GM21529 (cell line): ENCODE measurements at regions not wholly inside any gene's neighbourhood (a gene's known extent, or its start where the extent isn't known, plus 50 kb on each side); places are given as distances from the start of the nearest gene placed in this dataset.
A peak's percentile ranks its signal among the peaks of the same experiment; 100 is the strongest.
"Not testable (repeated sequence)": the region's sequence is repeated elsewhere in the genome, so short reads cannot be mapped to it uniquely, and the experiment has no call there.

Experiments used
- ATAC-seq: cut with Tn5 transposase; IDR thresholded peaks from one replicate; pipeline ENCODE4 v1.9.1; 2021; ENCODE audit not compliant: unreplicated experiment

DNA sequence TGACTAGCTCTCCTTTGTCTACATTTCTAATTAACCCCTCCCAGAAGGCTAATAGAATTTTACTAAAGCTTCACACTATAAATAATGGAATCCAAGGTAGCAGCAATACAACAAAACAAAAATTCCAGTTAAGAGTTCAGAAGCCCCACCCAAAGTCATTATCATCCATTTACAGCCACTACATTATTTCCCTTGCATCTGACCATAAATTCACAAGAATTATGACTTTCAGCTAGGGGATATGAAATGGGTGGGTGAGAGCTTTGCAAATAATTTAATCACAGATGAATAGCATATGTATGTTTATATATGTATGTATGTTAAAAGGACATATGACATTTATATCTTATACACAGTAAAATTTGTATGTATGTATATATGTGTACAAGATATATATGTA, 65.3 kb upstream of the PTGDR start:
- no peak for ATAC-seq

DNA sequence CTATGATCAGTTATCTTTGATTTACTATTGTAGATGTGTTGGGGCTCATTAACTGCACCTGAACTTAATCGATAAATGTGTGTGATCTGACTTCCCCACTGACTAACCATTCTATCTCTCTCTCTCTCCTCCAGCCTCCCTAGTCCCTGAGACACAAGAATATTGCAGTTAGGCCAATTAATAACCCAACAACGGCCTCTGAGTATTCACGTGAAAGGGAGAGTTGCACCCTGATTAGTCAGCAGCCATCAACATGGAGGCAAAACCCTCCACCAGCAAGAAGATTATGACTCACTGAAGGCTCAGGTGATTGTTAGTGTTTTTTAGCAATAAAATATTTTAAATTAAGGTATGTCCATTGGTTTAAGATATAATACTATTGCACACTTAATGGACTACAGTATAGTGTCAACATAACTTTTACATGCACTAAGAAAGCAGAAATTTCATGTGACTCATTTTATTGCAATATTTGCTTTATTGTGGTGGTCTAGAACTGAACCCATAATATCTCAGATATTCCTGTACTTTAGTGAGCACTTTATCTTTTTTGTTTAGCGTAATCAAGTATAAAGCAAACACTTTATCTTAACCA, 77.1 kb upstream of the PTGDR start:
- no peak for ATAC-seq

DNA sequence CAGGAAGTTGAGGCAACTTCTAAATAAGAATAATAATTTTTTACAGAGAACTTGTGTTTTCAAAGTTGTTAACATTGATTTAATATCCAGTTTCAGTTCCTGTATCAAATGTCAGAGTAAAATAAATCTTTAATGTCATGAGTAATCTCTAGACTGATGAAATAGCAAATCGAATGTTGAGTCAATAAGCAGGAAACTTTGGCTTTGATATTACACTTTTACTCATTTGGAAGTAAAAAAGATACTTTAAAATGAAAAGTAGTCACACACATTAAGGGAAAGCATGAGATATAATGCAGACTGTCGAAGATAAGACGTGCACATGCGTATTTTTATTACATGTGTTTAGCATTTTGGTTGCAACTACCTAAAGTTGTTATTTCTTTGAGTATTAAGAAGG, 78.2 kb upstream of the PTGDR start:
- ATAC-seq = no peak

DNA sequence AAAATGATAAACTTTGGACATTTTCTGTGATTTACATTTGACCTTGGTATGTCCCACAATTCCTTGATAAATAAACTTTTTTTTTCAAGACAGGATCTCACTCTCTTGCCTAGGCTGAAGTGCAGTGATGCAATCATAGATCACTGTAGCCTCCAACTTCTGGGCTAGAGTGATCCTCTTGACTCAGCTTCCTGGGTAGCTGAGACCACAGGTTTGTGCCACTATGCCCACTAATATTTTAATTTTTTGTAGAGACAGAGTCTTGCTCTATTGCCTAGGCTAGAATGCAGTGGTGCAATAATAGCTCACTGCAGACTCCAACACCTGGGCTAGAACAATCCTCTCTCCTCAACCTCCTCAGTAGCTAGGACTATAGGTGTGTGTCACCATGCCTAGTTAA, 79.1 kb upstream of the PTGDR start:
- ATAC-seq = no peak

DNA sequence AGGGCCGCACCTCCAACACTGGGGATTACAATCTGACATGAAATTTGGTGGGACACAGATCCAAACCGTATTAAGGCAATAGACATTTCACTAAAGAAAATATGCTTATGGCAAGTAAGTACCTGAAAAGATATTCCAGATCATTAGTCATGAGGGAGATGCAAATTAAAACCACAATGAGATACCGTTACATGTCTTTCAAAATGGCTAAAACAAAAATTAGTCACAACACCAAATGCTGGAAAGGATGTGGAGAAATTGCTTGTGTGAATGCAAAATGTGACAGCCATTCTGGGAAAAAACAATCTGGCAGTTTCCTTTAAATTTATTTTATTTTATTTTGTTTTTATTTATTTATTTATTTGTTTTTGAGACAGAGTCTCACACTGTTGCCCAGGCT, 82.3 kb upstream of the PTGDR start:
- ATAC-seq = no peak

DNA sequence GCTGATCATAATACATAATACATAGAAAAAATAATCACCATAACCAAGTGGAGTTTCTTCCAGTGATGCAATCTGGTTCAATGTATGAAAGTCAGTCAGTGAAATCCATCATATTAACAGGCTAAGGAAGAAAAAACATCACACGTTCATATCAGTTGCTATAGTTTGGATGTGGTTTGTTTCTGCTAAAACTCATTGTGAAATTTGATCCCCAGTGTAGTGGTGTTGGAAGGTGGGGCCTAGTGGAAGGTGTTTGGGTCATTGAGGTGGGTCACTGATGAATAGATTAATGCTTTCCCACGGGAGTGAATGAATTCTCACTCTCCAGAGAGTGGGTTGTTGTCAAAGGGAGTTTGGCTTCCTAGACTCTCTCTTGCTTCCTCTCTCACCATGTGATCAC, 84.6 kb upstream of the PTGDR start:
- no peak for ATAC-seq

DNA sequence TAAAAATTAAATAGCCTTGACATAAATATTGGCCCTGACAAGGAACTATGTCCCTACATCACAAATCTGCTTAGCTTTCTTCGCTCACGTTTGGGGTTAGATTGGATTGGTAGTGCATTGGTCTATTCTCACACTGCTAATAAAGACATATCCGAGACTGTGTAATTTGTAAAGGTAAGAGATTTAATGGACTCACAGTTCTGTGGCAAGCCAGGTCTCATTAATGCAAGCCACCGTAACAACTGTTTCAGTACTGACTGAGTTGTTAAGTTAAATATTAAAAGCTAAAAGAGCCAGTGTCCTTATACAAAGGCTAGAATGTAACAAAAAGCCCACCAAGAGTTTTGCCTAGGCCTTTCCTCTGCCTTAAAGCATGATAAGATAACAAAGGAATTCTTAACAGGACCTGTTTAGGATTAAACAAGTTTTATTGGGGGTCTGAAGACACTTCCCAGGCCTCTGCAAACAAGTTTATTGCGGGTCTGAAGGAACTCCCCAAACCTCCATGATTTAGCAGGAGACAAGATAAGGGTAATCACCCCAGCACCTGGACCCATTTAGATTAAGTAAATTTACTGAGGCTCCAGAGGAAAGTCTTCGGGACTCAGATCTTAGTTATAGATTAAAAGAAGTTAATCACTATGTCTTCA, 88.2 kb upstream of the PTGDR start:
- no peak for ATAC-seq

DNA sequence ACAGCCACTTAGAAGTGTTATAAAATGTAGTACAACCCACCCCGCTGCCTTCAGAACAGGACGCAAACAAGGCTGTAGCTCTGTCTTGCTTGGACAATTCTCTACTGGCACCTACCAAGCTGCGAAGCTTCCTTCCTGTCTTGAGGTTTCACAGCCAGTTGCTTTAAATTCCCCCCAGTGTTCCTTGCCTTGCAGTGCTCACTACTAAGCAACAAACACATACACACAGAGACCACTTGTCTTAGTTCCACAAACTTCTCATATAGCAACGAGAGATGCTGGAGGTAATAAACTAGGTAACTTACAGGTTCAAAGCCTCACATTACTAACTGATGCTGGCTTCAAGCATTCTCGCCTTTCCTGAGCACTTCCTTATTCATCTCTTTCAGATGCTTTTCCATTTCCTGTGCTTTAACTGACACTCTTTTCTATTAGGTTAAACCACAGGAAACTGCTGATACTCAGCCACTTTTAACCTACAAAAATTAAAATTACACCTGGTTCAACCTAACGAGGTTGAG, 91.5 kb upstream of the PTGDR start:
- peak; percentile 69 for ATAC-seq

DNA sequence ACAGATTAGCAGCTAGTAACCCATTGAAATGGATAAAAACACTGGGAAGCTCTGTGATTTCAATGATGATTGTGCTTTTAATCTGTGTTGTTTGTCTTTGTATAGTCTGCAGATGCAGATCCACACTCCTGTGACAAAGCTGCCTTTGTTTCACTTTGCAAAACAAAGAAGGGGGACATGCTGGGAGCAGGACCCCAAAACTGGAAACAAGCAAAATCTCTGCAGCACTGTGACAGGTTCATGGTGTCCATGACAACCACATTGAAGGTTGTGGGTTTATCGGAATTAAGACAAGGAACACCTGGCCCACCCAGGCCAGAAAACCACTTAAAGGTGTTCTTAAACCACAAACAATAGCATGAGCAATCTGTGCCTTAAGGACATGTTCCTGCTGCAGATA, 95.6 kb upstream of the PTGDR start:
- ATAC-seq = not testable (repeated sequence)

DNA sequence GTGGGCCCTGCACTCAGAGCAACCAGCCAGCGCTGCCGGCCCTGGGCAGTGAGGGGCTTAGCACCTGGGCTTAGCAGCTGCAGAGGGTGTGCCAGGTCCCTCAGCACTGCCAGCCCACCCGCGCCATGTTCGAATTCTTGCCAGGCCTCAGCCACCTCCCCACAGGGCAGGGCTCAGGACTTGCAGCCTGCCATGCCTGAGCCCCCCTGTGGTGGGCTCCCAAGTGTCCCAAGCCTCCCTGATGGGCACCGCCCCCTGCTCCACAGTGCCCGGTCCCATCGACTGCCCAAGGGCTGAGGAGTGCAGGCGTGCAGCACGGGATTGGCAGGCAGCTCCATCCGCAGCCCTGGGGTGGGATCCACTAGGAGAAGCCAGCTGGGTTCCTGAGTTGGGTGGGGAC, 98.0 kb upstream of the NID2 start:
- ATAC-seq = no peak

DNA sequence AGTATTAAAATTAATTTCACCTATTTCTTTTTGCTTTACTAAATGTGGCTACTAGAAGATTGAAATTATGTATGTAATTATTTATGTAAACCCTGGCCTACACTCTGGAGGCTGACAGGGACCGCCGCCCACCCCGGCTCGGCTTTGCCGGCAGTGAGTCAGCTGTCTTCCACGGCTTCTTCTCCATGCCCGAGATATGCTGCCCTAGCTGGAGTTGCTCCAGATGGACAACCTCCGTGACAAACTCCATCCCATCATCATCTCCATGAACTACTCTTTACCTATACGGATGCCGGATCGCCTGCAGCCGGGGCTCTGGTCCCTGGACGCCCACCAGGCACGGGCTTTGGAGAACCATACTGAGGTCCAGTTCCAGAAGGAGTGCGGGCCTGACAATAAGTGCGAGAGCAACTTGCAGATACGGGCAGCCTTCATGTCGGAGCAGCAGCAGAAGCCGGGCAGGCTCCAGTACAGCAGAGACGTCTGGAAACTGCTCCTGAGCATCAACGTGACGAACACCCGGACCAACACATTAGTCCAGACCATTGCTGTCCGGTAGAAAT, 86.9 kb upstream of the NID2 start:
- ATAC-seq = no peak

DNA sequence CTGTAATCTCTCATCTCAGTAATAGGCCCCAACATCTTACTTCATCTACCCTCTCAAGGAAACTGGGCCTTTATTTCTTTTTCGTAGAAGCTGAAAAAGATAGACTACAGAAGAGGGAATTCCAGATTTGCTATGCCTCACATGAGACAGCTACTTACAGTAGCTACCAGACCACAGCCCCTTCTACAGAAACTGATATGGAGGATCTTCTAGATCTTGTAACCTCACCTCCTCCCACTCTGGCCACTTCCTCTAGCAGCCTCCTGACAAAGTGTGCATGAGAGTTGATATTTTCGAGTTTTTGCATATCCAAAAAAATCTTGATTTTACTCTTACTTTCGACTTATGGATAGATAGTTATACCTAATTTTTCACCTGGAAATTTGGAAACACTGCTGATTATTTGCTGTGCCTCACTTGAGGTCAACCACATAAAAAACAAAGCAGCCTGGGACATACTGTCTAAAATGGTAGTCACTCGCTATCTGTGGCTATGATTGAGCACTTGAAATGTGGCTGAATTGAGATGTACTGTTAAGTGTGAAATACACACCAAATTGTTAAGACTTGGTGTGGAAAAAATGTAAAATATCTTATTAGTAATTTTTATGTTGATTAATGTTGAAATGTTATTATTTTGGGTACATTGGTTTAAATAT, 86.3 kb upstream of the NID2 start:
- no peak for ATAC-seq

DNA sequence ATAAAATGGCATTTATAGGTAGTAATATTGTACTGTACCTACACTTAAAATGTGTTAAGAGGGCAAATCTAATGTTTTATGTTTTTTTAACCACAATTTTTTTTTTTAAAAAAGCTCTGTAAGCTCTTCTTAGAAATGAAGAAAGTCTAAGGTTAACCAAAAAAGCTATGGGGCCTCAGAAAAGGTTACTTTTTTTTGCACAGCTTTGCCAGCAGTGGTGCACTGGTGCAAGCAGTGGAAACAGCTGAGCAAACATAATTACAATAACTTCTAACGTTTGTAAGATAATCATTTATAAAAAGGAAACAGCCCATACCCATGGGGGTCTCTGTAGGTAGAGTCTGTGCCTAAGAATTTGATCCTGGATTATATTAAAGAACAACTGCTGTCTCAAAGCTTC, 85.1 kb upstream of the NID2 start:
- ATAC-seq = no peak

DNA sequence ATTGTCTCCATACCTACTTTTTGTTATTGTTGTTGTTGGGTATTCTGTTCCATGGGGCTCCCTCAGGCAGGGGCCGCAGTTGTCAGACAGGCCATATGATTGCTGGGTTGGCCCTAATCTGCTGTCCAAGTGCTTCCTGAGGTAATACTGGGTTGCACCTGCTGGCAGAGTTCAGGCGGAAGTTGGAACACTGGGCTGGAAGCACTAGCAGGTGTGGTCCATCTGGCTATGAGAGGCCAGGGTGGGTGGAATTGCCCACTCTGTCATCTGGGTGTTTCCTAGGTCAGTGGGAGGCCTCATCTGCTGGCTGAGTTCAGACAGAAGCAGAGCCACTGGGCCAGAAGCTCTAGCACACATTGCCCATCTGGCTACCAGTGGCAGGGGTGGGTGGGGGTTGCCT, 81.3 kb upstream of the NID2 start:
- no peak for ATAC-seq

DNA sequence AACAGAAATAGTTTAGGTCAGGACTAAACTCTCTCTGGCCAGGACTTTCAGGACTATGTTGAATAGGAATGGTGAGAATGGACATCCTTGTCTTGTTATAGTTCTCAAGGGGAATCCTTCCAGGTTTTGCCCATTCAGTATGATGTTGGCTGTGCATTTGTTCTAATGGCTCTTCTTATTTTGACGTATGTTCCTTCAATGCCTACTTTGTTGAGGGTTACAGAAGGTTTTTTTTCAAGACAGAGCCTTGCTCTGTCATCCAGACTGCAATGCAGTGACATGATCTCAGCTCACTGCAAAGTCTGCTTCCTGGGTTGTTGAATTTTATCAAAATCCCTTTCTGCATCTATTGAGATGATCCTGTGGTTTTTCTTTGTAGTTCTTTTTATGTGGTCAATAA, 79.5 kb upstream of the NID2 start:
- no peak for ATAC-seq

DNA sequence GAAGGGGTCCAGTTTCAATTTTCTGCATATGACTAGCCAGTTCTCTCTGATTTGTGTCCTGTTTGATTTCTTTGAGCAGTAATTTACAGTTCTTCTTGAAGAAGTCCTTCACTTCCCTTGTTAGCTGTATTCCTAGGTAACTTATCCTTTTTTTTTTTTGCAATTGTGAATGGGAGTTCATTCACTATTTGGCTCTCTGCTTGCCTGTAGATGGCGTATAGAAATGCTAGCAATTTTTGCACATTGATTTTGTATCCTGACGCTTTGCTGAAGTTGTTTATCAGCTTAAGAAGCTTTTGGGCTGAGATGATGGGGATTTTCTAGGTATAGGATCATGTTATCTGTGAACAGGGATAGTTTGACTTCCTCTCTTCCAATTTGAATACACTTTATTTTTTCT, 77.6 kb upstream of the NID2 start:
- no peak for ATAC-seq

DNA sequence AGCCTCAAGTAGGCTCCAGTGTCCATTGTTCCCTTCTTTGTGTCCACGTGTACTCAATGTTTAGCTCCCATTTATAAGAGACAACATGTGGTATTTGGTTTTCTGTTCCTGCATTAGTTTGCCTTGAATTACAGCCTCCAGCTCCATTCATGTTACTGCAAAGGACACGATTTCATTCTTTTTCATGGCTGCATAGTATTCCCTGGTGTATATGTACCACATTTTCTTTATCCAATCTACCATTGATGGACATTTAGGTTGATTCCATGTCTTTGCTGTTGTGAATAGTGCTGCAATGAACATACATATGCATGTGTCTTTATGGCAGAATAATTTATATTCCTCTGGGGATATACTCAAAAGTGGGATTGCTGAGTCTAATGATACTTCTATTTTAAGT, 75.2 kb upstream of the NID2 start:
- ATAC-seq = not testable (repeated sequence)

DNA sequence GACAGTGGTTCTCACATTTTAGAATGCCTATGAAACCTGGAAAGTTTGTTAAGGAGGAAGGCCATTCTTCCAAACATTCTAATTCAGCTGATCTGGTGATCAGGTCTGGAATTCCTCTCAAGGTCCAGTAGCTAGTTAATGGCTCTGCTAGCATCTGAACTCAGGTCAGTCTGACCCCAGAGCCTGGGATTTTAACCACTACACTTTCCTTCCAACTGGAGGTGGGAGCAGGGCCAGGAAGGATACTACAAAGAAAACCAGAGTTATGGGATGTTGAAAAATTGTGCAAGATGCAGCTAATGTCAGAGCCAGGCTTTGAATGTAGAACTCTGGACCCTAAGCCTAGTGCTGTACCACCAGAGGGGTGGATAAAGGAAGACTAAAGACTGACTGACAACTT, 73.6 kb upstream of the NID2 start:
- ATAC-seq = no peak

DNA sequence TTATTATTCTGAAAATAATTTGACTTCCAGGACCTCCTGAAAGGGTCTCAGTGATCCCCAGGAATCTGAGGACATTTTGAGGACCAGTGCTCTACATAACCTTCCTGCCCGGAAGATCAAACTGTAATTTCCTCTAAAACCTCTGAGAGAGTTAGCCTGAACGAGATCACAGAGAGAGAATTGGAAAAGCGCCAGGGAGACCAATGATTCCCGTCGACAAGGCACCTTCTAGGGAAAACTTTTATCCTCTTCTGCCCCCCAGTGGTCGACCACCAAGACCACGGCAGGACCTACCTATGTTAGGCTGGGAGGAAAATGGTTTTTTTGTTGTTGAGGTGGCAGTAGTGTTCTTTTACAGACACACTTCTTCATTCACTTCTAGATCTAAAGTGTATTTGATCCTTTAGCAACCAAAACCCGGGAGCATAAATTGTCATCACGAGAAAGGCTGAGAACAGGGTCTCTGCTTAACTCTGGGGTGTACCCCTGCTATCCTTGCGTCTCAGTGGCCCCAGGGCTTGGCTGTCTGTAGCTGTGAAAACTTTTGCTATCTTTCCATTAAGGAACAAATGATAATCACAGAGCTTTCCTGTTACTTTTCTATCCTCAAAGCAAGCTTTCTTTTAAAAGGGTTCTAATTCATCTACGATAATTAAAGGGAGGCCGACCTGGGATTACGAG, 62.9 kb upstream of the NID2 start:
- no peak for ATAC-seq

DNA sequence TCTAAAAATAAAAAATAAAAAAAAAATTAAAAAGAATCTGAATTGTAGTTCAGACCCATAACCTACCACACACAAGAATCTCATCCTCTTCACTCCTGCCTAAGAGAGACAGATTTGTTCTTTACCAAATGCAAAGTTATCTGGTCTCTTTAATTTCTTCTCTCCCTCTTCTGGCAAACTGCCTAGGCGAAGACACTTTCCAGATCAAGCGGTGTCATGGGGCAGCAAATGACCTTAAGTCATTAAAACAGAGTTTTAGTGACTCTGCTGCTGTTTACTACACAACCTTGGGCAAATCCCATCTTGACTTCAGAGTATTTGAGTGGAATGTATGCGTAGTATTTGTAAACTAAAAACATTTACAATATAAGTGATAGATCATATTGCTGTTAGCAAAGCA, 60.9 kb upstream of the NID2 start:
- ATAC-seq = no peak

DNA sequence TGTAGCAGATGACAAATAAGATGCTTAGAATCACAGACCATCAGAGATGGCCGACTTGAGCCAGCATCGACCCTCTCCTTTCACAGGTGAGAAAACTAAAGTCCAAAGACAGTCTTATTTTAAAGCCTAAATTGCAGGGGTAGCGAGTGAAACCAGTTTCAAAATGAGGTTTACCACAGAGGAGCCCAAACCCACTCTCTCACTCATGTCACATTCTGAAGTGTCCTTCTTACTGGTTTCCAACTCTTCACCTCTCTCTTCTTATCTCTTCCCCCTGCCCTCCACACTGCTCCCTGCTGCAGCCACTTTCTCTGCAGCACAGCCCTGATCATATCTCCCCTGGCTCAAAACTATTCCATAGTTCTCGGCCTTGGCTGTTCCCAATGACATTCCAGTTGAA, 57.0 kb upstream of the NID2 start:
- ATAC-seq = no peak
